Activated CD8-positive, alpha-beta T cell treated with anti-CD3 and anti-CD28 coated beads, Interleukin-2, amount 10 ng/mL, durations not matched to agents 7 days and 5 days (primary cell): ENCODE measurements at regions not wholly inside any gene's neighbourhood (a gene's known extent, or its start where the extent isn't known, plus 50 kb on each side); places are given as distances from the start of the nearest gene placed in this dataset.
"Not testable (repeated sequence)": the region's sequence is repeated elsewhere in the genome, so short reads cannot be mapped to it uniquely, and the experiment has no call there.

ENCODE experiments used
- ATAC-seq: fragments of 150-1000 bp; cut with Tn5 transposase; one replicate; pipeline ENCODE4 v1.10.0; 2021; ENCODE audit warnings: moderate library complexity
- CTCF ChIA-PET: fragments of 350-600 bp; sonication (Branson Sonifier 250); formaldehyde crosslinking; loops from one replicate; lab custom pipeline; 2021; ENCODE audit warnings: antibody characterized with exemption; lab: Charles Lee
- POLR2A ChIA-PET: fragments of 350-600 bp; sonication (Branson Sonifier 250); formaldehyde crosslinking; loops from one replicate; lab custom pipeline; 2021; ENCODE audit warnings: antibody characterized with exemption; lab: Charles Lee
- DNase-seq: peaks from one replicate; pipeline ENCODE4 v3.0.0-alpha.2; 2020
- H3K27ac Mint-ChIP-seq: one replicate; pipeline ENCODE4 v1.8.0; 2021; ENCODE audit warnings: mild to moderate bottlenecking, mixed read lengths
- H3K27me3 Mint-ChIP-seq: one replicate; pipeline ENCODE4 v1.8.0; 2021; ENCODE audit warnings: low read depth, mixed read lengths
- H3K36me3 Mint-ChIP-seq: one replicate; pipeline ENCODE4 v1.8.0; 2021; ENCODE audit warnings: low read depth, mixed read lengths
- H3K4me1 Mint-ChIP-seq: one replicate; pipeline ENCODE4 v1.8.0; 2021; ENCODE audit warnings: low read depth, mixed read lengths
- H3K4me3 Mint-ChIP-seq: one replicate; pipeline ENCODE4 v1.8.0; 2021; ENCODE audit warnings: mild to moderate bottlenecking, mixed read lengths
- H3K9me3 Mint-ChIP-seq: one replicate; pipeline ENCODE4 v1.8.0; 2022; ENCODE audit warnings: mixed read lengths; ENCODE audit not compliant: insufficient read depth

GRCh38 chr3:174477491-174477890 is 381.6 kb upstream of the NAALADL2 start:
- DNase-seq = no peak
- CTCF ChIA-PET = no interaction called here
- POLR2A ChIA-PET = interaction anchor here (0.6 kb wide), 1 partner anchor 951 kb away, joined by 3 read pairs; no protein-coding TSS in a partner anchor
- Mint-ChIP-seq H3K4me3 (no peak overlapping the region), H3K27me3 (no peaks in the 10 kb centered on the region), H3K36me3 (no peaks in the 10 kb centered on the region), H3K27ac (no peak overlapping the region), H3K4me1 (no peaks in the 10 kb centered on the region), H3K9me3 (no peaks in the 10 kb centered on the region)
- ATAC-seq = no peak

GRCh38 chr3:174480767-174481166 is 378.4 kb upstream of the NAALADL2 start:
- H3K27ac Mint-ChIP-seq = no peak overlapping the region
- POLR2A ChIA-PET = no interaction called here
- no peaks in the 10 kb centered on the region for H3K36me3 Mint-ChIP-seq
- H3K9me3 Mint-ChIP-seq = no peaks in the 10 kb centered on the region
- DNase-seq (no peak), ATAC-seq (no peak)
- no peak overlapping the region for H3K4me3 Mint-ChIP-seq
- H3K4me1 Mint-ChIP-seq = no peaks in the 10 kb centered on the region
- CTCF ChIA-PET = no interaction called here
- H3K27me3 Mint-ChIP-seq = no peaks in the 10 kb centered on the region

GRCh38 chr3:174482541-174482940 is 376.6 kb upstream of the NAALADL2 start:
- Mint-ChIP-seq H3K9me3 (no peaks in the 10 kb centered on the region), H3K4me3 (no peak overlapping the region), H3K27me3 (no peaks in the 10 kb centered on the region), H3K36me3 (no peaks in the 10 kb centered on the region), H3K4me1 (no peaks in the 10 kb centered on the region), H3K27ac (no peak overlapping the region)
- ATAC-seq (no peak), DNase-seq (no peak)
- ChIA-PET CTCF (no interaction called here), POLR2A (no interaction called here)

GRCh38 chr3:174483254-174483653 is 375.9 kb upstream of the NAALADL2 start:
- no peak overlapping the region for H3K27ac Mint-ChIP-seq
- H3K4me3 Mint-ChIP-seq = no peak overlapping the region
- H3K4me1 Mint-ChIP-seq = no peaks in the 10 kb centered on the region
- no peaks in the 10 kb centered on the region for H3K9me3 Mint-ChIP-seq
- H3K27me3 Mint-ChIP-seq = no peaks in the 10 kb centered on the region
- H3K36me3 Mint-ChIP-seq = no peaks in the 10 kb centered on the region
- ATAC-seq (no peak), DNase-seq (no peak)
- ChIA-PET CTCF (no interaction called here), POLR2A (no interaction called here)

GRCh38 chr3:174483856-174484255 is 375.3 kb upstream of the NAALADL2 start:
- H3K27ac Mint-ChIP-seq, POLR2A ChIA-PET: not testable (repeated sequence)

GRCh38 chr3:174488527-174488926 is 370.6 kb upstream of the NAALADL2 start:
- H3K27me3 Mint-ChIP-seq = no peaks in the 10 kb centered on the region
- DNase-seq (no peak), ATAC-seq (no peak)
- H3K9me3 Mint-ChIP-seq = no peaks in the 10 kb centered on the region
- ChIA-PET POLR2A (no interaction called here), CTCF (no interaction called here)
- H3K27ac Mint-ChIP-seq = no peak overlapping the region
- no peaks in the 10 kb centered on the region for H3K36me3 Mint-ChIP-seq
- no peak overlapping the region for H3K4me3 Mint-ChIP-seq
- no peaks in the 10 kb centered on the region for H3K4me1 Mint-ChIP-seq

More at GRCh38 chr3:174483856-174484255, 375.3 kb upstream of the NAALADL2 start:
- H3K4me3 Mint-ChIP-seq, H3K4me1 Mint-ChIP-seq, CTCF ChIA-PET, DNase-seq, H3K36me3 Mint-ChIP-seq, H3K9me3 Mint-ChIP-seq, H3K27me3 Mint-ChIP-seq, ATAC-seq: not testable (repeated sequence)

- ATAC-seq = no peak
- ChIA-PET POLR2A (no interaction called here), CTCF (no interaction called here)
- H3K4me3 Mint-ChIP-seq = no peak overlapping the region
- no peaks in the 10 kb centered on the region for H3K9me3 Mint-ChIP-seq
- H3K36me3 Mint-ChIP-seq = no peaks in the 10 kb centered on the region
- no peak overlapping the region for H3K27ac Mint-ChIP-seq
- H3K27me3 Mint-ChIP-seq = no peaks in the 10 kb centered on the region
- H3K4me1 Mint-ChIP-seq = no peaks in the 10 kb centered on the region
- DNase-seq = no peak
Measured at GRCh38 chr3:174495311-174495710, 363.8 kb upstream of the NAALADL2 start.

GRCh38 chr3:174495928-174496327 is 363.2 kb upstream of the NAALADL2 start:
- Mint-ChIP-seq H3K4me1 (no peaks in the 10 kb centered on the region), H3K27me3 (no peaks in the 10 kb centered on the region), H3K9me3 (no peaks in the 10 kb centered on the region), H3K27ac (no peak overlapping the region), H3K36me3 (no peaks in the 10 kb centered on the region), H3K4me3 (no peak overlapping the region)
- POLR2A ChIA-PET = no interaction called here
- CTCF ChIA-PET = no interaction called here
- ATAC-seq = no peak
- no peak for DNase-seq

GRCh38 chr3:174498638-174499037 is 360.5 kb upstream of the NAALADL2 start:
- DNase-seq (no peak), ATAC-seq (no peak)
- no peak overlapping the region for H3K4me3 Mint-ChIP-seq
- H3K9me3 Mint-ChIP-seq = no peaks in the 10 kb centered on the region
- no peak overlapping the region for H3K27ac Mint-ChIP-seq
- ChIA-PET POLR2A (no interaction called here), CTCF (no interaction called here)
- no peaks in the 10 kb centered on the region for H3K36me3 Mint-ChIP-seq
- H3K4me1 Mint-ChIP-seq = no peaks in the 10 kb centered on the region
- no peaks in the 10 kb centered on the region for H3K27me3 Mint-ChIP-seq

GRCh38 chr3:174505266-174505665 is 353.9 kb upstream of the NAALADL2 start:
- Mint-ChIP-seq H3K4me3 (no peak overlapping the region), H3K27ac (no peak overlapping the region), H3K9me3 (no peaks in the 10 kb centered on the region), H3K4me1 (no peaks in the 10 kb centered on the region), H3K36me3 (no peaks in the 10 kb centered on the region), H3K27me3 (no peaks in the 10 kb centered on the region)
- no peak for DNase-seq
- CTCF ChIA-PET = no interaction called here
- POLR2A ChIA-PET = no interaction called here
- no peak for ATAC-seq

- Mint-ChIP-seq H3K9me3 (no peaks in the 10 kb centered on the region), H3K36me3 (no peaks in the 10 kb centered on the region), H3K27me3 (no peaks in the 10 kb centered on the region), H3K4me3 (no peak overlapping the region), H3K4me1 (no peaks in the 10 kb centered on the region), H3K27ac (no peak overlapping the region)
- CTCF ChIA-PET = no interaction called here
- ATAC-seq = no peak
- POLR2A ChIA-PET = no interaction called here
- no peak for DNase-seq
Measured at GRCh38 chr3:174524203-174524602, 334.9 kb upstream of the NAALADL2 start.

GRCh38 chr3:174529298-174529697 is 329.8 kb upstream of the NAALADL2 start:
- no peaks in the 10 kb centered on the region for H3K36me3 Mint-ChIP-seq
- no peaks in the 10 kb centered on the region for H3K4me1 Mint-ChIP-seq
- H3K27ac Mint-ChIP-seq = no peak overlapping the region
- ChIA-PET CTCF (no interaction called here), POLR2A (no interaction called here)
- H3K9me3 Mint-ChIP-seq = no peaks in the 10 kb centered on the region
- DNase-seq (no peak), ATAC-seq (no peak)
- no peaks in the 10 kb centered on the region for H3K27me3 Mint-ChIP-seq
- no peak overlapping the region for H3K4me3 Mint-ChIP-seq

- no peak overlapping the region for H3K27ac Mint-ChIP-seq
- DNase-seq = no peak
- no peaks in the 10 kb centered on the region for H3K9me3 Mint-ChIP-seq
- ATAC-seq = no peak
- ChIA-PET POLR2A (no interaction called here), CTCF (no interaction called here)
- H3K4me3 Mint-ChIP-seq = no peak overlapping the region
- no peaks in the 10 kb centered on the region for H3K36me3 Mint-ChIP-seq
- no peaks in the 10 kb centered on the region for H3K4me1 Mint-ChIP-seq
- no peaks in the 10 kb centered on the region for H3K27me3 Mint-ChIP-seq
Measured at GRCh38 chr3:174531262-174531982, 327.7 kb upstream of the NAALADL2 start.
